ENCODE measurements at regions not wholly inside any gene's neighbourhood (a gene's known extent, or its start where the extent isn't known, plus 50 kb on each side); places are given as distances from the start of the nearest gene placed in this dataset.

- H3K36me3 ChIP-seq (replicated peaks; ENCODE audit: low read depth, low read length): no peaks in the 10 kb centered on the region
- H3K4me1 ChIP-seq (ENCODE audit: low read length): no peaks in the 10 kb centered on the region
- H2AFZ ChIP-seq (ENCODE audit: low read depth, low read length): no peak overlapping the region
- H3K27ac ChIP-seq (ENCODE audit: low read length): no peak overlapping the region
- TF ChIP-seq CTCF (IDR thresholded peaks at IDR 0.05; ENCODE audit: low read depth, low read length) (no peak), EZH2phosphoT487 (IDR thresholded peaks at IDR 0.05; ENCODE audit: low read depth) (no peak)
- H3K4me2 ChIP-seq (ENCODE audit: low read length): no peak overlapping the region
- no peaks in the 10 kb centered on the region for H3K79me2 ChIP-seq (ENCODE audit: low read length)
- H3K4me3 ChIP-seq (ENCODE audit: low read length): no peak overlapping the region
- no peaks in the 10 kb centered on the region for H4K20me1 ChIP-seq (ENCODE audit: insufficient read depth, low read length)
- no peak overlapping the region for H3K9ac ChIP-seq (ENCODE audit: low read length)
- H3K27me3 ChIP-seq (ENCODE audit: low read depth, low read length): 0 out of 2 replicates have a peak, but pooled peaks cover 5% of the 10 kb centered on the region
- H3K9me3 ChIP-seq (ENCODE audit: insufficient read depth, low read length): no peaks in the 10 kb centered on the region
Measured at GRCh38 chr2:12419803-12420202, 296.9 kb upstream of the TRIB2 start.

- Histone ChIP-seq H3K27ac (ENCODE audit: low read length) (no peak overlapping the region), H3K27me3 (ENCODE audit: low read depth, low read length) (0 out of 2 replicates have a peak, but pooled peaks cover 5% of the 10 kb centered on the region), H3K9me3 (ENCODE audit: insufficient read depth, low read length) (no peaks in the 10 kb centered on the region), H2AFZ (ENCODE audit: low read depth, low read length) (no peak overlapping the region), H3K79me2 (ENCODE audit: low read length) (no peaks in the 10 kb centered on the region), H3K4me1 (ENCODE audit: low read length) (no peaks in the 10 kb centered on the region), H3K36me3 (replicated peaks; ENCODE audit: low read depth, low read length) (no peaks in the 10 kb centered on the region), H3K4me3 (ENCODE audit: low read length) (no peak overlapping the region), H3K4me2 (ENCODE audit: low read length) (no peak overlapping the region), H3K9ac (ENCODE audit: low read length) (no peak overlapping the region), H4K20me1 (ENCODE audit: insufficient read depth, low read length) (no peaks in the 10 kb centered on the region)
- TF ChIP-seq EZH2phosphoT487 (IDR thresholded peaks at IDR 0.05; ENCODE audit: low read depth): no peak
- TF ChIP-seq CTCF (IDR thresholded peaks at IDR 0.05; ENCODE audit: low read depth, low read length): no peak
Measured at GRCh38 chr2:12421046-12421445, 295.7 kb upstream of the TRIB2 start.

GRCh38 chr2:12424219-12424618, 292.5 kb upstream of the TRIB2 start:
- no peak for TF ChIP-seq CTCF (IDR thresholded peaks at IDR 0.05; ENCODE audit: low read depth, low read length)
- no peak for TF ChIP-seq EZH2phosphoT487 (IDR thresholded peaks at IDR 0.05; ENCODE audit: low read depth)
- H4K20me1 ChIP-seq (ENCODE audit: insufficient read depth, low read length): no peaks in the 10 kb centered on the region
- no peak overlapping the region for H3K9ac ChIP-seq (ENCODE audit: low read length)
- no peak overlapping the region for H3K27ac ChIP-seq (ENCODE audit: low read length)
- H3K9me3 ChIP-seq (ENCODE audit: insufficient read depth, low read length): no peaks in the 10 kb centered on the region
- no peak overlapping the region for H2AFZ ChIP-seq (ENCODE audit: low read depth, low read length)
- no peaks in the 10 kb centered on the region for H3K36me3 ChIP-seq (replicated peaks; ENCODE audit: low read depth, low read length)
- H3K79me2 ChIP-seq (ENCODE audit: low read length): no peaks in the 10 kb centered on the region
- H3K4me2 ChIP-seq (ENCODE audit: low read length): no peak overlapping the region
- 0 out of 2 replicates have a peak, but pooled peaks cover 5% of the 10 kb centered on the region for H3K27me3 ChIP-seq (ENCODE audit: low read depth, low read length)
- no peak overlapping the region for H3K4me3 ChIP-seq (ENCODE audit: low read length)
- no peaks in the 10 kb centered on the region for H3K4me1 ChIP-seq (ENCODE audit: low read length)

- no peaks in the 10 kb centered on the region for H3K79me2 ChIP-seq (ENCODE audit: low read length)
- H3K27ac ChIP-seq (ENCODE audit: low read length): no peak overlapping the region
- H2AFZ ChIP-seq (ENCODE audit: low read depth, low read length): no peak overlapping the region
- no peaks in the 10 kb centered on the region for H3K9me3 ChIP-seq (ENCODE audit: insufficient read depth, low read length)
- 0 out of 2 replicates have a peak, but pooled peaks cover 5% of the 10 kb centered on the region for H3K27me3 ChIP-seq (ENCODE audit: low read depth, low read length)
- no peak overlapping the region for H3K4me3 ChIP-seq (ENCODE audit: low read length)
- H4K20me1 ChIP-seq (ENCODE audit: insufficient read depth, low read length): no peaks in the 10 kb centered on the region
- H3K4me1 ChIP-seq (ENCODE audit: low read length): no peaks in the 10 kb centered on the region
- no peak overlapping the region for H3K9ac ChIP-seq (ENCODE audit: low read length)
- H3K36me3 ChIP-seq (replicated peaks; ENCODE audit: low read depth, low read length): no peaks in the 10 kb centered on the region
- no peak overlapping the region for H3K4me2 ChIP-seq (ENCODE audit: low read length)
- TF ChIP-seq EZH2phosphoT487 (IDR thresholded peaks at IDR 0.05; ENCODE audit: low read depth) (no peak), CTCF (IDR thresholded peaks at IDR 0.05; ENCODE audit: low read depth, low read length) (no peak)
Measured at GRCh38 chr2:12424809-12425208, 291.9 kb upstream of the TRIB2 start.
